ENCODE measurements at regions not wholly inside any gene's neighbourhood (a gene's known extent, or its start where the extent isn't known, plus 50 kb on each side); places are given as distances from the start of the nearest gene placed in this dataset.

- no peak for DNase-seq (ENCODE audit: low read depth in 2 of 2)
Measured at GRCh38 chr2:211225784-211226183, 669.4 kb downstream of the CPS1 start.

- no peak for DNase-seq (ENCODE audit: low read depth in 2 of 2)
Measured at GRCh38 chr2:211228559-211228958, 672.2 kb downstream of the CPS1 start.

- DNase-seq (ENCODE audit: low read depth in 2 of 2) = no peak
Measured at GRCh38 chr2:211237586-211238275, 681.3 kb downstream of the CPS1 start.

GRCh38 chr2:211241891-211242290, 685.5 kb downstream of the CPS1 start:
- no peak for DNase-seq (ENCODE audit: low read depth in 2 of 2)

GRCh38 chr2:211247751-211248150, 691.4 kb downstream of the CPS1 start:
- no peak for DNase-seq (ENCODE audit: low read depth in 2 of 2)

- no peak for DNase-seq (ENCODE audit: low read depth in 2 of 2)
Measured at GRCh38 chr2:211248841-211249240, 692.4 kb downstream of the CPS1 start.

- no peak for DNase-seq (ENCODE audit: low read depth in 2 of 2)
Measured at GRCh38 chr2:211251016-211251415, 694.6 kb downstream of the CPS1 start.

GRCh38 chr2:211258646-211259335, 702.4 kb downstream of the CPS1 start:
- DNase-seq (ENCODE audit: low read depth in 2 of 2) = no peak

GRCh38 chr2:211259831-211260476, 703.6 kb downstream of the CPS1 start:
- no peak for DNase-seq (ENCODE audit: low read depth in 2 of 2)

GRCh38 chr2:211270257-211270656, 713.9 kb downstream of the CPS1 start:
- DNase-seq (ENCODE audit: low read depth in 2 of 2) = no peak

GRCh38 chr2:211281430-211282073, 725.2 kb downstream of the CPS1 start:
- DNase-seq (ENCODE audit: low read depth in 2 of 2) = no peak

- no peak for DNase-seq (ENCODE audit: low read depth in 2 of 2)
Measured at GRCh38 chr2:211302676-211303075, 746.3 kb downstream of the CPS1 start.

GRCh38 chr2:211306929-211307328, 750.5 kb downstream of the CPS1 start:
- DNase-seq (ENCODE audit: low read depth in 2 of 2) = no peak
